UCSD-AML1 (cell line): ENCODE measurements at regions not wholly inside any gene's neighbourhood (a gene's known extent, or its start where the extent isn't known, plus 50 kb on each side); places are given as distances from the start of the nearest gene placed in this dataset.
"Not testable (repeated sequence)": the region's sequence is repeated elsewhere in the genome, so short reads cannot be mapped to it uniquely, and the experiment has no call there.

Experiments used
- DNase-seq: peaks from one replicate; lab custom pipeline; 2025; ENCODE audit not compliant: unreplicated experiment; lab: John Stamatoyannopoulos, UW

DNA sequence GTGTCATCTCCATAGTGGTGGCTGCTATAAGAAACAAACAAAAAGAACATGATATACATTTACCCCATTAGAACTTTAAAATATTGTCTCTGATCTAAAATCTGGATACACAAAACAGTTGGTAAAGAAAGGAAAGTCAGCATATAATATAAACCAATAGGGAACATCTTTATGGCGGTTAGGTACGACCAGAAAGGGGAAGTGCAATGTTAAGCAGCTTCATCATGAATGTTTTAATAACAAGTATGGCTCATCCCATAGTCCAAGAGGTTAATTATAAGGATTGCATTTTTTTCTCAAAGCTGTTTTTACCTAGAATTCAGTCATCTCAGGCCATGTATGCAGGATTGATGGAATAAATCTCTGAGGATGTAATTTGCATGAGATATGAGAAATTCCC, 1869.7 kb downstream of the PCDH7 start:
- DNase-seq, result no peak

GRCh38 chr4:32597354-32597753, 1877.2 kb downstream of the PCDH7 start:
- DNase-seq, result no peak

DNA sequence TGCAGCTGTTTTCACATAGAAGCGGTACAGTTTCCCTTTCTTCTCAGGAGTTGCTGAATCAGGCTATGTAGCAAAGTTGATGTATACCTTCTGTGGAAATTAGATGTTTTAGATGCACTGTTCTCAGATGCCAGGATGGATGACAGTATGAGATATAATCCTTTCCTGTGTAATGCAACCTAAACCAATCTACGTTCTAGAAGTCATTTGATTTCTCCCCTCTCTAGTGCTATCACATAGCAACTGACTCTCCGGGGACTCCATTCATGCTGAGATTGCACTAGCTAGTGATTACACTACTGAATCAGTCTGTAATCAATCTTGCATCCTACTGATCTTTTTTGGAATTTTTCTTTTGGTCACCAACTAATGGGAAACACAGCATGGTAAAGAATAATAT, 1881.7 kb downstream of the PCDH7 start:
- no peak for DNase-seq

DNA sequence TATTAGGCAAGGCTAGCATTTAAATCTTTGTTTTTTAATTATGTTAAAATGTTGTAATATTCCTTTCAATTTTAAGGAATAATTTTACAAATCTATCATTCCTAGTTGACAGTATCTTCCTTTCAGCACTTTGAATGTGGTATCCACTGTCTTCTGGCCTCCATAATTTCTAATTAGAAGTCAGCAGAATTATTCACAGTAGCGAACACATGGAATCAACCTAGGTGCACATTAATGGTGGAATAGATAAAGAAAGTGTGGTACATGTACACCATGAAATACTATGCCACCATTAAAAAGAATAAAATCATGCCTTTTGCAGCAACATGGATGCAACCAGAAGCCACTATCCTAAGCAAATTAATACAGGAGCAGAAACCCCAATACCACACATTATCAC, 1887.8 kb downstream of the PCDH7 start:
- no peak for DNase-seq

DNA sequence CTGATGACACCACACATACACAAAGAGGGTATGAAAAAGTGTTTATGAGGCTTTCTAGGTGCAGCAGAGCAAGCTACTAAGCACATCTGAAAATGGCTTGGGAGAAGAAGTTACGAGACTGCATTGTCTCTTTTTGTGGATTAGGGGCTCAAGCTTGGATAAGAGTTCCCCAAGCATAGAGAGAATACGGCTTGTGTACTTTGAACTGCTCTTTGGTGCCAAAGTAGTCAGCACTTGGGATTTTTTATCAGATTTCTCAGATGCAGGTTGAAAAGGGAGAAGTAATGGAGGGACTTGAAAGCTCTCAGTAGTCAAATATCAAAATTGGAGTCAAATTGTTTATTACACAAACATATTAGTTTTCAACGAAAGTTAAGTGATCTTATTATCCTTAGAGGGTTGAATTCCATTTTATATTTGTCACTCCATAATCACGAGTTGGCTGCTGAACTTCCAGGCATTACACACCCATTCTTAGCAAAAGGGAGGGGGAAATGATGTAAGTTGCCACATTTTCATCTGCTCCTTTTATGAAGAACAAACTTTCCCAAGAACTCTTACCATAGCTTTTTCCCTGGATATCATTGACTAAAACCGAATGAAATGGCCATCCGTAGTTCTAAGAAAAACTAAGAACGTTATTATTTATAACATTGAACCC, 1904.9 kb downstream of the PCDH7 start:
- no peak for DNase-seq

DNA sequence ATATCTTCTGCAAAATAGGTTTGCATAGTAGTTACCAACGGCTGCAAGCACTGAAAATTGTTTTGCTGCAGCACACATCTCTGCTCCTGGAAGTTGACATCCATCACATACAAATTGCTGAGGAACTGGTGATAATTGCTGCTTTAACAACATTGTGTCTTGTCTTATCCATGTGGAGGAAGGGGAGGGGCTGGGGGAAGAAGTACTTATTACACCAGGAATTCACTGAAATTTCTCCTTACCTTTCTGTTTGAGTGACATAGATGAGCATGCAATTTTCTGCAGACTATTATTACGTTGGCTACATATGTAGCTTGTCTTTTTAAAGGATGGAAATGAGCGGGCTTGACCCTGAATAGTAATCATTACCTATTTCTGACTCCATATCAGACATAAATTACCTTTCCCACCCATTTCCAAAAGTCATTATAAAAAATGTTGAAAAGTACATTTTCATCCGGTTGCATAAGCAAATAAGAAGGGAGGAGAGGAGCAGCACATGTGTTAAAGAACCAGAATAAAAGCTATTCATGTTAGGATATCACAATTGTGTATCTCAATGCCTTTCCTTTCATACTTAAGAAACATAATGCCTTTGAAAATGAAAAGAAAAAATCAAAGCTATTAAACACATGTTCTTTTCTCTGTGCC, 1905.6 kb downstream of the PCDH7 start:
- DNase-seq, result no peak

- DNase-seq, result no peak
Observed at GRCh38 chr4:32631831-32632230, 1911.7 kb downstream of the PCDH7 start.

GRCh38 chr4:32633421-32633820, 1913.3 kb downstream of the PCDH7 start:
- no peak for DNase-seq

DNA sequence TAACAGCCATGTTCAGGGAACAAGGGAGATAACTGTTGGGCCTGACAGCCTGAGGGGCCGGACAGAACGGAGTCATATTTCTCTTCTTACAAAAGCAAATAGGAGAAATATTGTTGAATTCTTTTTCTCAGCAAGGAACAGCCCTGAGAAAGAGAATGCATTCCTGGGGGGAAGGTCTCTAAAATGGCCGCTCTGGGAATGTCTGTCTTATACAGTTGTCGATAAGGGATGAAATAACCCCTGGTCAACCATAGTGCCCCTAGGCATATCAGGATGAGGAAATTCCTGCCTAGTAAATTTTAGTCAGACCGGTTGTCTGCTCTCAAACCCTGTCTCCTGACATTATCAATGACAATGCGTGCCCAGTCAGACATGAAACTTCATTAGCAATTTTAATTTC, 1925.5 kb downstream of the PCDH7 start:
- no peak for DNase-seq

DNA sequence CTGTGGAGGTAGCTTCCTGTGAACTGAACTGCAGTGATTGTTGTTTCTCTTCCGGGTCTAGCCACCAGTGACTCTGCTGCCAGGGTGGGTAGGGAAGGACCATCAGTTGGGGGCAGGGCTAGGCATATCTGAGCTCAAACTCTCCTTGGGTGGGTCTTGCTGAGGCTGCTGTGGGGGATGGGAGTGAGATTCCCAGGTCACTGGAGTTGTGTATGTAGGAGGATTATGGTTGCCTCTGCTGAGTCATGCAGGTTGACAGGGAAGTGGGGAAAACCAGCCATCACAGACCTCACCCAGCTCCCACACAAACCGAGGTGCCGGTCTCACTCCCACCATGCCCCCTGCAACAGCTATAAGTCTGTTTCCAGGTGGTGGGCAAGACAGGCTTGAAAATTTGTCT, 1937.8 kb downstream of the PCDH7 start:
- DNase-seq, result no peak

GRCh38 chr4:32661229-32661628, 1941.1 kb downstream of the PCDH7 start:
- no peak for DNase-seq

DNA sequence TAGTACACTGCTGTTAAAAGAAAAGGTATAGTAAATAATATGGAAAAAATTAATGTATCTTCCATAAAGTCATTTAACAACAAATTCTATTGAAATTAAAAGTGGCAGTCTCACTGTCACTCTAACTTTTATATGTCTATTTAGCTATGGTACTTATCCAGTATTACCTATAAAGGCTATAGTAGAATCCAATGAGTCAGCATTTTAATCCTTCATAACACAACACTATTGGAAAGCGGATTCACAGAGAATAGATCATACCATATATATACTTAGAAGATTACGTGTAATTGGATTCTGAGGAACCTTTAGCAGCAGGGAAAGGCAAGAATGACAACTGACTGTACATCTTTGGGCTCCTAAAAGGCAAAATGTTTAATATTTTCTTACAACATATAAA, 1942.6 kb downstream of the PCDH7 start:
- no peak for DNase-seq

DNA sequence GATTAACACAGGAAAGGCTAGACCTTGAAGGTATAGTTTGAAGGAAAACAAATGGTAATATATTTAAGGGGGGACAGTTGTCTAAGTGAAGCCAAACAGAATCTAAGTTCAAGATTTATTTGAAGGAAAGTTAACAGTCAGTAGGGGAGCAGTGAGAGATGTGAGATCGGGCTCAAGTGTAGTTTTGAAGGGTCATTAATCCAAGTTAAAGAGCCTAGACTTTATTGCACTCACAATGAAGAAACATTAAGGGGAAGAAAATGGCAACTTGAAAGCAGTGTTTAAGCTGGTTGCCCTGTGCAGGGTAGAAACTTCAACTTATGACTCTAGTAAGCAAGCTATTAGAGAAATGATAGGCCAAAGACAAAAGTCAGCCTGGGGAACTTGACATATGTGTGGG, 1952.2 kb downstream of the PCDH7 start:
- no peak for DNase-seq

GRCh38 chr4:32680946-32681345, 1960.8 kb downstream of the PCDH7 start:
- DNase-seq, result no peak

GRCh38 chr4:32684160-32684559, 1964.0 kb downstream of the PCDH7 start:
- no peak for DNase-seq

- DNase-seq, result no peak
Observed at GRCh38 chr4:32686123-32686522, 1966.0 kb downstream of the PCDH7 start.

GRCh38 chr4:32689518-32689917, 1969.3 kb downstream of the PCDH7 start:
- DNase-seq, result no peak

DNA sequence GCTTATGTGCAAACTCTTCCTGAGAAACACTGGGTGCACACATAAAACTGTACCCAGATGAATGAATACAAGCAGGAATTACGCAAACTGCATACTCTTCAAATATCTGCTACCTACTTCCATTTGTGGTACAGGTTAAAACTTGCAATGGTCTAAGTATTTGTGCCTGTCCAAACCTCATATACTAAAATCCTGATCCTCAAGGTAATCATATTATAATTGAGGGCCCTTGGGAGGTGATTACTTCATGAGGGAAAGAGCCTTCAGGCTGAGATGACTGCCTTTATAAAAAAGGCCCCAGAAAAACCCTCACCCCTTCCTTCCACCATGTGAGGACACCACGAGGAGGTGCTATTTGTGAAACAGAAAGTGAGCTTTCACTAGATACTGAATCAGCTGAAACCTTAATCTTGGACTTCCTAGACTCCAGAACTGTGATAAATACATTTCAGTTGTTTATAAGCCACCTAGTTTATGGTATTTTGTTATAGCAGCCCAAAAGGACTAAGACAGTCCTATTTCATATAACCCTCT, 1977.2 kb downstream of the PCDH7 start:
- no peak for DNase-seq

GRCh38 chr4:32700838-32701237, 1980.7 kb downstream of the PCDH7 start:
- no peak for DNase-seq

GRCh38 chr4:32706893-32707292, 1986.7 kb downstream of the PCDH7 start:
- no peak for DNase-seq

DNA sequence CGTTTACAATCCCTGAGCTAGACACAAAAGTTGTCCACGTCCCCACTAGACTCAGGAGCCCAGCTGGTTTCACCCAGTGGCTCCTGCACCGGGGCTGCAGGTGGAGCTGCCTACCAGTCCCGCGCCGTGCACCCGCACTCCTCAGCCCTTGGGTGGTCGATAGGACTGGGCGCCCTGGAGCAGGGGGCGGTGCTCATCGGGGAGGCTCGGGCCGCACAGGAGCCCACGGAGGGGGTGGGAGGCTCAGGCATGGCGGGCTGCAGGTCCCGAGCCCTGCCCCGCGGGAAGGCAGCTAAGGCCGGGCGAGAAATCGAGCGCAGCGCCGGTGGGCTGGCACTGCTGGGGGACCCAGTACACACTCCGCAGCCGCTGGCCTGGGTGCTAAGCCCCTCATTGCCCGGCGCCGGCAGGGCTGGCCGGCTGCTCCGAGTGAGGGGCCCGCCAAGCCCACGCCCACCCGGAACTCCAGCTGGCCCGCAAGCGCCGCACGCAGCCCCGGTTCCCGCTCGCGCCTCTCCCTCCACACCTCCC, 1996.0 kb downstream of the PCDH7 start:
- not testable (repeated sequence) for DNase-seq

GRCh38 chr4:32735856-32736590, 2015.9 kb downstream of the PCDH7 start:
- no peak for DNase-seq
